Astrocyte (in vitro differentiated cells and primary cell): ENCODE measurements at regions not wholly inside any gene's neighbourhood (a gene's known extent, or its start where the extent isn't known, plus 50 kb on each side); places are given as distances from the start of the nearest gene placed in this dataset.

Source experiments
- DNase-seq: peaks from one replicate; pipeline ENCODE4 v3.0.0-alpha.2; 2010; ENCODE audit warnings: low read depth
- FAIRE-seq: peaks from 2 replicates; lab custom pipeline; 2011; peaks lifted over from hg19 to GRCh38; lab: Jason Lieb, UNC
- H2AFZ ChIP-seq: 2 replicates; pipeline ENCODE4 v1.6.0; 2012; ENCODE audit warnings: low read depth, low read length, inconsistent platforms
- H3K27ac ChIP-seq: 2 replicates; pipeline ENCODE4 v1.5.1; 2011; ENCODE audit warnings: low read depth, low read length, inconsistent platforms
- H3K27me3 ChIP-seq: 2 replicates; pipeline ENCODE4 v1.6.0; 2011; ENCODE audit warnings: low read length, inconsistent platforms; ENCODE audit not compliant: insufficient read depth
- H3K36me3 ChIP-seq: 2 replicates; pipeline ENCODE4 v1.5.1; 2011; ENCODE audit warnings: low read length, inconsistent platforms; ENCODE audit not compliant: insufficient read depth
- H3K4me1 ChIP-seq: 2 replicates; pipeline ENCODE4 v1.5.1; 2011; ENCODE audit warnings: low read length, inconsistent platforms; ENCODE audit not compliant: insufficient read depth
- H3K4me2 ChIP-seq: 2 replicates; pipeline ENCODE4 v1.6.0; 2012; ENCODE audit warnings: low read length, inconsistent platforms
- H3K4me3 ChIP-seq: 2 replicates; pipeline ENCODE4 v1.5.1; 2011; ENCODE audit warnings: low read depth, mild to moderate bottlenecking, low read length, inconsistent platforms; ENCODE audit not compliant: insufficient read depth
- H3K79me2 ChIP-seq: 2 replicates; pipeline ENCODE4 v1.6.0; 2012; ENCODE audit warnings: mild to moderate bottlenecking, low read length, inconsistent platforms; ENCODE audit not compliant: insufficient read depth
- H3K9ac ChIP-seq: 2 replicates; pipeline ENCODE4 v1.6.0; 2012; ENCODE audit warnings: mild to moderate bottlenecking, low read length, inconsistent platforms
- H3K9me3 ChIP-seq: 2 replicates; pipeline ENCODE4 v1.5.1; 2012; ENCODE audit warnings: low read depth, mild to moderate bottlenecking, low read length, inconsistent platforms; ENCODE audit not compliant: insufficient read depth
- H4K20me1 ChIP-seq: 2 replicates; pipeline ENCODE4 v1.6.0; 2012; ENCODE audit warnings: low read length, inconsistent platforms; ENCODE audit not compliant: insufficient read depth
- H3K27ac Mint-ChIP-seq: one replicate; pipeline ENCODE4 v1.8.0; 2021; ENCODE audit warnings: mild to moderate bottlenecking, mixed read lengths; ENCODE audit not compliant: unreplicated experiment
- H3K27me3 Mint-ChIP-seq: one replicate; pipeline ENCODE4 v1.8.0; 2021; ENCODE audit warnings: low read depth, mixed read lengths; ENCODE audit not compliant: unreplicated experiment
- H3K36me3 Mint-ChIP-seq: one replicate; pipeline ENCODE4 v1.8.0; 2021; ENCODE audit warnings: low read depth, mixed read lengths; ENCODE audit not compliant: unreplicated experiment
- H3K4me1 Mint-ChIP-seq: one replicate; pipeline ENCODE4 v1.8.0; 2021; ENCODE audit warnings: low read depth, mixed read lengths; ENCODE audit not compliant: unreplicated experiment
- H3K4me3 Mint-ChIP-seq: one replicate; pipeline ENCODE4 v1.8.0; 2021; ENCODE audit warnings: mild to moderate bottlenecking, moderate library complexity, mixed read lengths; ENCODE audit not compliant: unreplicated experiment
- H3K9me3 Mint-ChIP-seq: one replicate; pipeline ENCODE4 v1.8.0; 2021; ENCODE audit warnings: mild to moderate bottlenecking, mixed read lengths; ENCODE audit not compliant: unreplicated experiment
- EZH2 ChIP-seq: IDR thresholded peaks from 2 replicates; pipeline ENCODE4 v1.6.1; 2012; ENCODE audit warnings: mild to moderate bottlenecking, low read length, inconsistent platforms; ENCODE audit not compliant: insufficient read depth
- TF ChIP-seq, protein P1 (sequence below): IDR thresholded peaks from 2 replicates; pipeline ENCODE4 v1.5.1; 2011; ENCODE audit warnings: low read depth, mild to moderate bottlenecking, inconsistent platforms, low read length, moderate library complexity; ENCODE audit not compliant: insufficient read depth

DNA sequence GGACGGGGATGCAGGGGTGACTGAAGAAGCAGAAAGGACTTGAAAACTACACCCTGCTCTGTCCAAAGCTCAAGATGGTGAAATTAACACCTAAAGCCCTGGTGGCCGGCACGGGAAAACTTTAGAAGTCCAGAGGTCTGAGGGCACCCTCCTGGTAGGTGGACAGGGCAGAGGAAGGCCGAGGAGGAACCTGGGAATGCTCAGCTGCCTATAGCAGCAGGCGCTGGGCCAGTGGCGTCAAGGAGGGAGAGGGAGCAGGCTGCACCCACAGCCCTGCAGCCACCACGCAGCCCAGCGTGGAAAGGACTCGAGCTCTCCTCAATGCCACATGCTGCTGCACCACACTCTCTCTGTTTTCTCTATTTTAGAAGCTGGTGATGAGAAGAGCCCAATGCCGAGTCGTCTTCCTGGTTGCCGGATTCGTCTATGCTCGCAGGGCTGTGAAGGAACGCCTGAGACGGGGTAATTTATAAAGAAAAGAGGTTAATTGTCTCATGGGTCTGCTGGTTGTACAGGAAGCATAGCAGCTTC is 248.3 kb upstream of the AFDN start:
- Mint-ChIP-seq H3K36me3 (peaks cover 3% of the 10 kb centered on the region), H3K4me3 (no peak overlapping the region), H3K4me1 (no peaks in the 10 kb centered on the region), H3K9me3 (peaks cover 8% of the 10 kb centered on the region), H3K27ac (no peak overlapping the region), H3K27me3 (peaks cover 34% of the 10 kb centered on the region)
- no peak for DNase-seq
- H3K9me3 ChIP-seq: no peaks in the 10 kb centered on the region
- no peak overlapping the region for H3K27ac ChIP-seq
- H3K9ac ChIP-seq: no peak overlapping the region
- no peaks in the 10 kb centered on the region for H4K20me1 ChIP-seq
- H3K4me2 ChIP-seq: no peak overlapping the region
- H3K36me3 ChIP-seq: no peaks in the 10 kb centered on the region
- H3K4me3 ChIP-seq: no peak overlapping the region
- no peak overlapping the region for H2AFZ ChIP-seq
- H3K4me1 ChIP-seq: no peaks in the 10 kb centered on the region
- no peaks in the 10 kb centered on the region for H3K79me2 ChIP-seq
- TF ChIP-seq, protein P1, sequence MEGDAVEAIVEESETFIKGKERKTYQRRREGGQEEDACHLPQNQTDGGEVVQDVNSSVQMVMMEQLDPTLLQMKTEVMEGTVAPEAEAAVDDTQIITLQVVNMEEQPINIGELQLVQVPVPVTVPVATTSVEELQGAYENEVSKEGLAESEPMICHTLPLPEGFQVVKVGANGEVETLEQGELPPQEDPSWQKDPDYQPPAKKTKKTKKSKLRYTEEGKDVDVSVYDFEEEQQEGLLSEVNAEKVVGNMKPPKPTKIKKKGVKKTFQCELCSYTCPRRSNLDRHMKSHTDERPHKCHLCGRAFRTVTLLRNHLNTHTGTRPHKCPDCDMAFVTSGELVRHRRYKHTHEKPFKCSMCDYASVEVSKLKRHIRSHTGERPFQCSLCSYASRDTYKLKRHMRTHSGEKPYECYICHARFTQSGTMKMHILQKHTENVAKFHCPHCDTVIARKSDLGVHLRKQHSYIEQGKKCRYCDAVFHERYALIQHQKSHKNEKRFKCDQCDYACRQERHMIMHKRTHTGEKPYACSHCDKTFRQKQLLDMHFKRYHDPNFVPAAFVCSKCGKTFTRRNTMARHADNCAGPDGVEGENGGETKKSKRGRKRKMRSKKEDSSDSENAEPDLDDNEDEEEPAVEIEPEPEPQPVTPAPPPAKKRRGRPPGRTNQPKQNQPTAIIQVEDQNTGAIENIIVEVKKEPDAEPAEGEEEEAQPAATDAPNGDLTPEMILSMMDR: no peak
- no peak for TF ChIP-seq EZH2
- peaks cover 2% of the 10 kb centered on the region for H3K27me3 ChIP-seq
- FAIRE-seq: no peak

- Histone ChIP-seq H3K36me3 (no peaks in the 10 kb centered on the region), H3K79me2 (no peaks in the 10 kb centered on the region), H2AFZ (no peak overlapping the region), H3K9ac (no peak overlapping the region), H3K27ac (no peak overlapping the region), H4K20me1 (no peaks in the 10 kb centered on the region), H3K4me3 (no peak overlapping the region), H3K9me3 (no peaks in the 10 kb centered on the region), H3K4me1 (no peaks in the 10 kb centered on the region), H3K4me2 (no peak overlapping the region), H3K27me3 (peaks cover 2% of the 10 kb centered on the region)
- no peak for DNase-seq
- TF ChIP-seq EZH2: no peak
- TF ChIP-seq, protein P1: no peak
- peaks cover 8% of the 10 kb centered on the region for H3K9me3 Mint-ChIP-seq
- H3K27ac Mint-ChIP-seq: no peak overlapping the region
- H3K36me3 Mint-ChIP-seq: peaks cover 3% of the 10 kb centered on the region
- no peak overlapping the region for H3K4me3 Mint-ChIP-seq
- H3K4me1 Mint-ChIP-seq: no peaks in the 10 kb centered on the region
- H3K27me3 Mint-ChIP-seq: peaks cover 29% of the 10 kb centered on the region
- no peak for FAIRE-seq
Measured at GRCh38 chr6:167579806-167580618, 246.7 kb upstream of the AFDN start.

DNA sequence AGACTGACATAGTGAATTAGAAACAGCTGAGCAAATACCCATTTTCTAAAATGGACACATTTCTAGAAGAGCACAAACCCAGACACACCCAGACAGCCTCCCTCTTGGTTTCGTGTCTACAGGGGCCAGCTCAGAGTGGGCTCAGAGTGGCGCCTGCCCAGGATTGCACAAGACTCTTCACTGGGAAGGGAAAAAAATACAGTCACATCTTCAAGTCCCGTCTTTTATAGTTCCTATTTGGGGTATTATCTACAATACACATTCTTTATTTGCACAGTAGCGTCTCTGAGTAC is 246.1 kb upstream of the AFDN start:
- no peaks in the 10 kb centered on the region for H4K20me1 ChIP-seq
- no peak for TF ChIP-seq EZH2
- TF ChIP-seq, protein P1: no peak
- peaks cover 3% of the 10 kb centered on the region for H3K36me3 Mint-ChIP-seq
- H3K4me1 Mint-ChIP-seq: no peaks in the 10 kb centered on the region
- no peak overlapping the region for H3K4me3 Mint-ChIP-seq
- no peak overlapping the region for H2AFZ ChIP-seq
- H3K36me3 ChIP-seq: no peaks in the 10 kb centered on the region
- no peak overlapping the region for H3K27ac Mint-ChIP-seq
- no peak overlapping the region for H3K27ac ChIP-seq
- no peaks in the 10 kb centered on the region for H3K9me3 ChIP-seq
- FAIRE-seq (no peak), DNase-seq (no peak)
- peaks cover 29% of the 10 kb centered on the region for H3K27me3 Mint-ChIP-seq
- no peaks in the 10 kb centered on the region for H3K79me2 ChIP-seq
- no peaks in the 10 kb centered on the region for H3K4me1 ChIP-seq
- H3K9me3 Mint-ChIP-seq: peaks cover 12% of the 10 kb centered on the region
- peaks cover 2% of the 10 kb centered on the region for H3K27me3 ChIP-seq
- H3K4me3 ChIP-seq: no peak overlapping the region
- H3K4me2 ChIP-seq: no peak overlapping the region
- no peak overlapping the region for H3K9ac ChIP-seq
